ENCODE measurements at regions not wholly inside any gene's neighbourhood (a gene's known extent, or its start where the extent isn't known, plus 50 kb on each side); places are given as distances from the start of the nearest gene placed in this dataset.

DNA sequence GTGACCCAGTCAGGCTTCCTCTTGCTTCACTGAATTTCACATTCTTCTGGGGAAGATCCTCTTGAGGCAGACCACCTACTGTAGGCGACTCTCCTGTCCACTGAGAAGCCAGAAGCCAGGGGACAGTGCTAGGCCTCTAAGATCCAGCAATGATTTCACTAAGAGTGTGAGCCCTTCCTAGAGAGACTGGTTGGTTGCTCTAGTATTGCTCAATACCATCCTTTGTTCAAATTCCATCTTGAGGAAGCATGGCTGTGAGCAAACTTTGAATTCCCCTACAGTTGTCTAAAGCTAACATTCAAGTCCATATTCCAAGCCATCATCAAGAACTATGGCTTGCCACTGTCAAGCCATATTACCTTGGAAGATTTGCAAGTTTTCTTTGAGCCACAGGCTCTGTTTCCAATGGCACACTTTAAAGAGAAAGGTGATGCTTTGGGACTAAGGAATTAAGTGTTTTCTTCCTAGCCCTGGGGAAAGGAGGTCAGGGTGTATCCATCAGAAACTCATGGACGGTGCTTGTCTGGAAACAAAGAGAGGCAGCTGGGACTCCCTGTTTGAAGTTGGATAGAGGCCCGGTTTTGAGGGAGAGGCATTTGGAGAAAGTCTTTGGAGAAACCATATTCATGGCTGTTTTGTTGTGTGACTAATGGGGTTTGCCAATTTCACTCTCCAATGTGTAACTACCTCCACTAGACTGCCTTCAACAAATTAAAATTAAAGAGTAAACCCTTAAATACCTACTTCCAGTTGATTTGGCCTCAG, 1217.9 kb downstream of the VRK1 start:
- H3K4me3 ChIP-seq (ENCODE audit: low read depth, low read length), result no peak overlapping the region
- H3K36me3 ChIP-seq (ENCODE audit: control insufficient read depth, insufficient read depth, low read length), result no peaks in the 10 kb centered on the region
- WGBS (ENCODE audit: insufficient coverage), result 74% methylated on average over 2 of the region's 3 CpGs
- peak in 1 of 6 donors; percentile 15 for DNase-seq (ENCODE audit: low read depth in 4 of 6, low spot score in 6 of 6)
- no peaks in the 10 kb centered on the region for H3K27me3 ChIP-seq (ENCODE audit: control insufficient read depth, insufficient read depth, low read length)
- H3K4me1 ChIP-seq (ENCODE audit: control insufficient read depth, insufficient read depth, low read length), result no peaks in the 10 kb centered on the region
- peaks cover 1% of the 10 kb centered on the region for H3K9me3 ChIP-seq (ENCODE audit: control insufficient read depth, insufficient read depth, low read length)
- no peak overlapping the region for H3K27ac ChIP-seq (ENCODE audit: low read depth, low read length)

DNA sequence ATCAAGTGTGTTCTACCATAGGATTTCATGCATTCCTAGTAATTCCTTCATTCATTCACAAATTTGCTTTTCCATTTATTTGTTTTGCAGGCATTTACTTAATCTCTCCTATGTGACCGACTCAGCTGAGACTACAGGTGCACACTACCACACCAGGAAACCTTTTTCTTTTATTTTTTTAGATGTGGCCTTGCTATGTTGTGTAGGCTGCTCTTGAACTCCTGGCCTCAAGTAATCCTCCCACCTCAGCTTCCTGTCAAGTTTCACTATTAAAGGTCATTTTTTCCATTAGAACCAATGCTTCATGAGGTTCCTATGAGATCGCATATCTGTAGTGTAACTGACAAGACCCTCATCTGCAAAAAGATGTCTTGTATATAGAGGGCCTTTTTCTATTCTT, 1218.7 kb downstream of the VRK1 start:
- H3K27me3 ChIP-seq (ENCODE audit: control insufficient read depth, insufficient read depth, low read length), result no peaks in the 10 kb centered on the region
- no peaks in the 10 kb centered on the region for H3K4me1 ChIP-seq (ENCODE audit: control insufficient read depth, insufficient read depth, low read length)
- no peaks in the 10 kb centered on the region for H3K36me3 ChIP-seq (ENCODE audit: control insufficient read depth, insufficient read depth, low read length)
- no peak overlapping the region for H3K27ac ChIP-seq (ENCODE audit: low read depth, low read length)
- H3K4me3 ChIP-seq (ENCODE audit: low read depth, low read length), result no peak overlapping the region
- no peak for DNase-seq (ENCODE audit: low read depth in 4 of 6, low spot score in 6 of 6)
- WGBS (ENCODE audit: insufficient coverage), result no CpG with 5 or more reads among the region's 2 CpGs
- peaks cover 1% of the 10 kb centered on the region for H3K9me3 ChIP-seq (ENCODE audit: control insufficient read depth, insufficient read depth, low read length)

DNA sequence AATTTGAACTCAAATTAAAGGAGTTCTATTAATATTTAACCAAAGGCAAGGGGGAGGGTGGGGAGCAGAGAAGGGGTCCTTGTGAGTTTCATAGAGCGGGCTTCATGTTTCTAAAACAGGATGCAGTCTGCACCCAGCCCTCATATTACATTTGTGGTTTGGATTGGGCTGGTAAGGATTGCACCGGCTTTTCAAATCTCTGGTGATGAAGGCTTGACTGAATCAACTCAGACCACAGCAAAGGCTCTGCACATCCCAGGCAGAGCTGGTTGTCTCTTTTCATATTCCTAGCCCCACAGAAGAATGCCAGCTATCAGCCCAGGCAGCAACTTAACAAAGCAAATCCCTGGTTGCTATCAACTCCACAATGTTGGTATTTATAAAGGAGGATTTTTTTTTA, 1221.4 kb downstream of the VRK1 start:
- H3K9me3 ChIP-seq (ENCODE audit: control insufficient read depth, insufficient read depth, low read length), result peaks cover 1% of the 10 kb centered on the region
- no peak overlapping the region for H3K4me3 ChIP-seq (ENCODE audit: low read depth, low read length)
- H3K36me3 ChIP-seq (ENCODE audit: control insufficient read depth, insufficient read depth, low read length), result no peaks in the 10 kb centered on the region
- no CpG with 5 or more reads among the region's 2 CpGs for WGBS (ENCODE audit: insufficient coverage)
- no peak overlapping the region for H3K27ac ChIP-seq (ENCODE audit: low read depth, low read length)
- no peaks in the 10 kb centered on the region for H3K27me3 ChIP-seq (ENCODE audit: control insufficient read depth, insufficient read depth, low read length)
- H3K4me1 ChIP-seq (ENCODE audit: control insufficient read depth, insufficient read depth, low read length), result peaks cover 4% of the 10 kb centered on the region
- no peak for DNase-seq (ENCODE audit: low read depth in 4 of 6, low spot score in 6 of 6)

GRCh38 chr14:98022541-98023520, 1225.6 kb downstream of the VRK1 start:
- no peaks in the 10 kb centered on the region for H3K9me3 ChIP-seq (ENCODE audit: control insufficient read depth, insufficient read depth, low read length)
- peak in 2 of 6 donors; percentile 15 to 59 for DNase-seq (ENCODE audit: low read depth in 4 of 6, low spot score in 6 of 6)
- H3K27me3 ChIP-seq (ENCODE audit: control insufficient read depth, insufficient read depth, low read length), result no peaks in the 10 kb centered on the region
- H3K4me3 ChIP-seq (ENCODE audit: low read depth, low read length), result no peak overlapping the region
- no peak overlapping the region for H3K27ac ChIP-seq (ENCODE audit: low read depth, low read length)
- peaks cover 4% of the 10 kb centered on the region for H3K4me1 ChIP-seq (ENCODE audit: control insufficient read depth, insufficient read depth, low read length)
- 56% methylated on average over 5 of the region's 11 CpGs for WGBS (ENCODE audit: insufficient coverage)
- no peaks in the 10 kb centered on the region for H3K36me3 ChIP-seq (ENCODE audit: control insufficient read depth, insufficient read depth, low read length)

GRCh38 chr14:98028162-98028561, 1231.0 kb downstream of the VRK1 start:
- H3K4me1 ChIP-seq (ENCODE audit: control insufficient read depth, insufficient read depth, low read length), result no peaks in the 10 kb centered on the region
- H3K9me3 ChIP-seq (ENCODE audit: control insufficient read depth, insufficient read depth, low read length), result no peaks in the 10 kb centered on the region
- no peak for DNase-seq (ENCODE audit: low read depth in 4 of 6, low spot score in 6 of 6)
- no peaks in the 10 kb centered on the region for H3K27me3 ChIP-seq (ENCODE audit: control insufficient read depth, insufficient read depth, low read length)
- no peaks in the 10 kb centered on the region for H3K36me3 ChIP-seq (ENCODE audit: control insufficient read depth, insufficient read depth, low read length)
- WGBS (ENCODE audit: insufficient coverage), result 80% methylated on average over 1 of the region's 6 CpGs
- H3K4me3 ChIP-seq (ENCODE audit: low read depth, low read length), result no peak overlapping the region
- no peak overlapping the region for H3K27ac ChIP-seq (ENCODE audit: low read depth, low read length)

DNA sequence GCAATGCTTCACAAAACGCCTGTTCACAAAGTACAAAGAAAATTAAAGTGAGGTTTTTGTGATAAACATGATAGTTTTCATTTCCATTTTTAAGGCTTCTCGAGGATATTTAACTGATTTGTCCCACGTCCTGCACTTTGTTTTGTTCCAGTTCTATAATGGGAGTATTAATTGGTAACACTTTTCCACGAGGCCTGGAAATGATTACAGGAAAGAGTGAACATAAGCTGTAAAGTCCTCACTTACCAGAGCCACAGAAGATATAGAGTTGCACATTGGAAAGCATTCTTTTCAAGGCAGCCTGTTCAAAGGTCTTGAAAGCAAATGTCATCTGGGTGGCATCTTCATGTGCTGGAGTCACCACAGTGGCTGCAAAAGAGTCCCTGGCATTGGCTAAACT, 1236.6 kb downstream of the BCL11B start:
- no peak for DNase-seq (ENCODE audit: low read depth in 4 of 6, low spot score in 6 of 6)
- WGBS (ENCODE audit: insufficient coverage), result 70% methylated on average over 3 of the region's 4 CpGs

DNA sequence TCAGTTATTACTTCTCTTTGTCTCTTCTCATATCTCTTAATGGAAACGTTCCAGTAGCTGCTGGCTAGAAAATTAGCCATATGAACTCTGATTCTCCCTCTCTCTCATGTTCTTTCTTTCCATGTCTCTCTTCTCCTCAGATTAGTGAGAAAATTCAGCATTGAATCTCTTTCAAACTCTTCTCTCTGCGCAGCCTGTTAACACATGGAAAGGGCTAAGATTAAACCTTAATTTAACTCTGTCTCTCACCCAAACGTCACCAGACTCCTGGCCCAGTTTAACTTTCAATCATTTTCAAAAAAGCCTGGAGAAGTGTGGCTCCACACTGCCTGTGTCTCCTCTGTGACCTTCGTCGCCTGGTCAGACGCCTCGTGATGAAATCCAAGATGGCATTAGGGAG, 1234.2 kb downstream of the BCL11B start:
- WGBS (ENCODE audit: insufficient coverage), result 80% methylated on average over 5 of the region's 7 CpGs
- H3K36me3 ChIP-seq (ENCODE audit: control insufficient read depth, insufficient read depth, low read length), result no peaks in the 10 kb centered on the region

More for the DNA sequence above, 1236.6 kb downstream of the BCL11B start:
- H3K27ac ChIP-seq (ENCODE audit: low read depth, low read length), result no peak overlapping the region
- H3K4me1 ChIP-seq (ENCODE audit: control insufficient read depth, insufficient read depth, low read length), result no peaks in the 10 kb centered on the region
- H3K27me3 ChIP-seq (ENCODE audit: control insufficient read depth, insufficient read depth, low read length), result no peaks in the 10 kb centered on the region
- H3K4me3 ChIP-seq (ENCODE audit: low read depth, low read length), result no peak overlapping the region
- H3K36me3 ChIP-seq (ENCODE audit: control insufficient read depth, insufficient read depth, low read length), result no peaks in the 10 kb centered on the region
- H3K9me3 ChIP-seq (ENCODE audit: control insufficient read depth, insufficient read depth, low read length), result no peaks in the 10 kb centered on the region

DNA sequence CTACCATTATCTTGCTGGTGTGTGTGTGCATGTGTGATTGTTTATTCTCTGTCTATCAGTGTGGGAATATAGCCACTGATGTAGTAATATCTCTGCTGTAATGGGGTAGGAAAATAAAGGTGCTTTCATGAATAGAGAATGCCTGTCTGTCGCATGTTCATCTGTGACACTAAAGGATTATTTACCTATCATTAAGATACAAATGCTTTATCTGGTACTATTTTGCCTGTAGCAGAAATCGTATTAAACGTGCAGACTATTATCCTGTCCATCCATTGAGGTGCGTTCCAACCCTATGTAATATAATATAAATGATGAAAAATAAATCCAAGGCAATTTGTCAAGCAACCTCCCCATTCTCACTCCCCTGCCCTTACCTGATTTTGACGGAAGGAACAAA, 1215.1 kb downstream of the BCL11B start:
- Histone ChIP-seq H3K27me3 (ENCODE audit: control insufficient read depth, insufficient read depth, low read length) (no peaks in the 10 kb centered on the region), H3K4me3 (ENCODE audit: low read depth, low read length) (no peak overlapping the region), H3K36me3 (ENCODE audit: control insufficient read depth, insufficient read depth, low read length) (no peaks in the 10 kb centered on the region), H3K4me1 (ENCODE audit: control insufficient read depth, insufficient read depth, low read length) (no peaks in the 10 kb centered on the region), H3K9me3 (ENCODE audit: control insufficient read depth, insufficient read depth, low read length) (no peaks in the 10 kb centered on the region), H3K27ac (ENCODE audit: low read depth, low read length) (no peak overlapping the region)
- DNase-seq (ENCODE audit: low read depth in 4 of 6, low spot score in 6 of 6), result no peak
- WGBS (ENCODE audit: insufficient coverage), result no CpG with 5 or more reads among the region's 5 CpGs

More for the DNA sequence above, 1234.2 kb downstream of the BCL11B start:
- H3K9me3 ChIP-seq (ENCODE audit: control insufficient read depth, insufficient read depth, low read length), result no peaks in the 10 kb centered on the region
- no peaks in the 10 kb centered on the region for H3K27me3 ChIP-seq (ENCODE audit: control insufficient read depth, insufficient read depth, low read length)
- H3K4me1 ChIP-seq (ENCODE audit: control insufficient read depth, insufficient read depth, low read length), result no peaks in the 10 kb centered on the region
- no peak overlapping the region for H3K27ac ChIP-seq (ENCODE audit: low read depth, low read length)
- no peak overlapping the region for H3K4me3 ChIP-seq (ENCODE audit: low read depth, low read length)
- DNase-seq (ENCODE audit: low read depth in 4 of 6, low spot score in 6 of 6), result peak in 1 of 6 donors; percentile 52

DNA sequence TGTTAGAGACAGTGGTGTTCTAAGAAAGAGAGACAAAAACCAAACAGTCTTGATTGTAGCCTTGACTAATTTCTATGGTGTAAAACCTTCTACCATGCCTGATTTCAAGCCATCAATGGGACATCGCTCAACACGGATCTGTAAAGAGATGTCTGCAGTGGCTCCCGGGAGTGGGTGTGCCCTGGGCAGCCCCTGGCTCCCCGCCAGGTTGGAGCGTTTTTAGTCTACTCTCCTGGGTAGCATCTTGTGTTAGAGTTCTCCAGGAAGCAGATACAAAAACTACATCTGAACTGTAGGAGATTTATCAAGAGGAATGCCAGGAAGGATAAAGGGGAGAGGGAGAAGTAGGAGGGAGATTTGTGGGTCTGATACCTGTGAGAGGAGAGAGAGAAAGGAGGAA, 1212.9 kb downstream of the BCL11B start:
- no peaks in the 10 kb centered on the region for H3K4me1 ChIP-seq (ENCODE audit: control insufficient read depth, insufficient read depth, low read length)
- no peak overlapping the region for H3K27ac ChIP-seq (ENCODE audit: low read depth, low read length)
- no peaks in the 10 kb centered on the region for H3K36me3 ChIP-seq (ENCODE audit: control insufficient read depth, insufficient read depth, low read length)
- H3K9me3 ChIP-seq (ENCODE audit: control insufficient read depth, insufficient read depth, low read length), result no peaks in the 10 kb centered on the region
- no peak for DNase-seq (ENCODE audit: low read depth in 4 of 6, low spot score in 6 of 6)
- no CpG with 5 or more reads among the region's 5 CpGs for WGBS (ENCODE audit: insufficient coverage)
- H3K27me3 ChIP-seq (ENCODE audit: control insufficient read depth, insufficient read depth, low read length), result no peaks in the 10 kb centered on the region
- no peak overlapping the region for H3K4me3 ChIP-seq (ENCODE audit: low read depth, low read length)

All from spinal cord (tissue), 9 donors.